Endodermal cell (in vitro differentiated cells): ENCODE measurements at regions not wholly inside any gene's neighbourhood (a gene's known extent, or its start where the extent isn't known, plus 50 kb on each side); places are given as distances from the start of the nearest gene placed in this dataset.
"Not testable (repeated sequence)": the region's sequence is repeated elsewhere in the genome, so short reads cannot be mapped to it uniquely, and the experiment has no call there.

Source experiments
- DNase-seq: peaks from one replicate; pipeline ENCODE4 v3.0.0-alpha.2; 2017
- H3K27ac ChIP-seq: 2 replicates; pipeline ENCODE4 v1.5.1; 2013; ENCODE audit warnings: mild to moderate bottlenecking, low read depth, low read length, moderate library complexity
- H3K27me3 ChIP-seq: 2 replicates; pipeline ENCODE4 v1.6.1; 2013; ENCODE audit warnings: mild to moderate bottlenecking, low read length, moderate library complexity; ENCODE audit not compliant: insufficient read depth, control insufficient read depth, poor library complexity, severe bottlenecking
- H3K36me3 ChIP-seq: 2 replicates; pipeline ENCODE4 v1.7.0; 2013; ENCODE audit warnings: mild to moderate bottlenecking, low read length, moderate library complexity; ENCODE audit not compliant: control insufficient read depth, insufficient read depth
- H3K4me1 ChIP-seq: one replicate; pipeline ENCODE4 v1.7.0; 2013; ENCODE audit warnings: low read length; ENCODE audit not compliant: control insufficient read depth, insufficient read depth
- H3K4me3 ChIP-seq: 2 replicates; pipeline ENCODE4 v1.5.1; 2013; ENCODE audit warnings: mild to moderate bottlenecking, low read length, moderate library complexity
- H3K9ac ChIP-seq: 2 replicates; pipeline ENCODE4 v1.6.1; 2013; ENCODE audit warnings: mild to moderate bottlenecking, low read length, moderate library complexity; ENCODE audit not compliant: poor library complexity, severe bottlenecking; ENCODE audit errors: extremely low read depth
- H3K9me3 ChIP-seq: 2 replicates; pipeline ENCODE4 v1.6.1; 2013; ENCODE audit warnings: mild to moderate bottlenecking, low read length, moderate library complexity; ENCODE audit not compliant: control insufficient read depth
- H3K27ac Mint-ChIP-seq: 2 replicates; pipeline ENCODE4 v1.8.0; 2020; ENCODE audit warnings: mixed read lengths
- H3K27me3 Mint-ChIP-seq: 2 replicates; pipeline ENCODE4 v1.8.0; 2021; ENCODE audit warnings: mild to moderate bottlenecking, mixed read lengths; ENCODE audit not compliant: insufficient read depth
- H3K36me3 Mint-ChIP-seq: 2 replicates; pipeline ENCODE4 v1.8.0; 2020; ENCODE audit warnings: low read depth, mixed read lengths
- H3K4me1 Mint-ChIP-seq: 2 replicates; pipeline ENCODE4 v1.8.0; 2020; ENCODE audit warnings: mixed read lengths
- H3K4me3 Mint-ChIP-seq: 2 replicates; pipeline ENCODE4 v1.8.0; 2020; ENCODE audit warnings: mild to moderate bottlenecking, moderate library complexity, mixed read lengths
- H3K9me3 Mint-ChIP-seq: 2 replicates; pipeline ENCODE4 v1.8.0; 2020; ENCODE audit warnings: mild to moderate bottlenecking, mixed read lengths
- WGBS, 2 experiments: methylation state at CpG; one replicate each; pipeline versions ENCODE4 v1.1.5 to v1.1.7; 2013; ENCODE audit warnings: missing lambda C conversion rate in 2 of 2, mixed read lengths in 1 of 2; ENCODE audit not compliant: insufficient coverage in 1 of 2, insufficient read length in 1 of 2; 5-methylcytosine and 5-hydroxymethylcytosine counted together

- not testable (repeated sequence) for H3K27me3 Mint-ChIP-seq, H3K27ac Mint-ChIP-seq, H3K27me3 ChIP-seq, H3K4me3 ChIP-seq, H3K9ac ChIP-seq, H3K9me3 ChIP-seq, H3K4me3 Mint-ChIP-seq, DNase-seq, H3K36me3 ChIP-seq, H3K27ac ChIP-seq, H3K4me1 ChIP-seq, H3K36me3 Mint-ChIP-seq, H3K4me1 Mint-ChIP-seq, H3K9me3 Mint-ChIP-seq
- no CpG with 5 or more reads among the region's 1 CpG for WGBS, 2 experiments
These were observed 55.7 kb upstream of the ARL17B start for GRCh38 chr17:46417261-46417660.

DNA sequence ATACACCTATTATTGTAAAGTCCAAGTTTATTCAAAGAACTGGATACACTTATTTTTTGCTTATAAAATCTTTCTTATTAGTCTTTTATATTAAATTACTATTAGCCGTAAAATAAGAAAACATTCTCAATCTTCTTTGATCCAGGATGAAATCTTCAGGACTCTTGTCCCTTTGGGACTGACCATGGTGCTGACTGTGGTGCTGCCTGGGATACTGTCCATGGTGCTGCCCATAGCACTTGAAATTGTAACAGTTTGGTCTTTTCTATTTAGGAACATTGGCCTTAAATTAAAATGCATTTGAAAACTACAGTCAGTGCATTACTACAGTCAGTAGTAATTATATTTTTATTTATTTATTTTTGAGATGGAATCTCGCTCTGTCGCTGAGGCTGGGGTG, 53.0 kb upstream of the ARL17B start:
- H3K27ac Mint-ChIP-seq, H3K27me3 Mint-ChIP-seq, H3K9me3 Mint-ChIP-seq, H3K4me1 Mint-ChIP-seq, H3K27me3 ChIP-seq, H3K36me3 Mint-ChIP-seq, H3K4me3 Mint-ChIP-seq, DNase-seq, H3K9ac ChIP-seq, H3K4me1 ChIP-seq, H3K9me3 ChIP-seq, H3K36me3 ChIP-seq, H3K27ac ChIP-seq, H3K4me3 ChIP-seq: not testable (repeated sequence)
- no CpG with 5 or more reads among the region's 3 CpGs for whole genome bisulfite sequencing, 2 experiments

DNA sequence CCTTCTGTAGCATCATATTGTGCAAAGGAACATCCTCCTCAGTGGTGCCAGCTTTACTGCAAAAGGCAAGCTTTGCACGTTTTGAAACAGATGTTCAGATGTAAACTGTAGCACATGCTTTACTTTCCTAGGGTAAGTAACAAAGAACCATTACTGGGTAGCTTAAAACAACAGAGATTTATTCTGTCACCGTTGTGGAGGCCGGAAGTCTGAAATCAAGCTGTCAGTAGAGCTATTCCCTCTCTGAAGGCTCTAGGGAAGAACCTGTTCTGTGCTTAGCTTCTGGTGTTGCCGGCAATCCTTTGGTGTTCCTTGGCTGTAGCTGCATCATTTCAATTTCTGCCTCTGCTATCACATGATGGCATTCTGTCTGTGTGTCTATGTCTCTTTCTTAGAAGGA, 50.6 kb upstream of the ARL17B start:
- not testable (repeated sequence) for H3K27ac ChIP-seq, H3K36me3 ChIP-seq, H3K27ac Mint-ChIP-seq, H3K27me3 ChIP-seq, DNase-seq, H3K4me1 Mint-ChIP-seq, H3K9me3 ChIP-seq, H3K36me3 Mint-ChIP-seq, H3K9me3 Mint-ChIP-seq, H3K9ac ChIP-seq, H3K4me3 Mint-ChIP-seq, H3K4me1 ChIP-seq, H3K4me3 ChIP-seq, H3K27me3 Mint-ChIP-seq
- no CpG with 5 or more reads among the region's 4 CpGs for WGBS, 2 experiments

- H3K9ac ChIP-seq, H3K4me1 ChIP-seq, H3K27ac ChIP-seq, H3K4me3 ChIP-seq, H3K27me3 ChIP-seq, H3K27me3 Mint-ChIP-seq, H3K4me3 Mint-ChIP-seq, H3K9me3 ChIP-seq, H3K36me3 ChIP-seq, DNase-seq, H3K27ac Mint-ChIP-seq, H3K4me1 Mint-ChIP-seq, H3K36me3 Mint-ChIP-seq, H3K9me3 Mint-ChIP-seq: not testable (repeated sequence)
- no CpG with 5 or more reads among the region's 5 CpGs for WGBS, 2 experiments
These were observed 49.7 kb upstream of the ARL17B start for GRCh38 chr17:46411172-46411852.
